H9 (cell line): ENCODE measurements at regions not wholly inside any gene's neighbourhood (a gene's known extent, or its start where the extent isn't known, plus 50 kb on each side); places are given as distances from the start of the nearest gene placed in this dataset.

Experiments
- DNase-seq: peaks from one replicate; pipeline ENCODE4 v3.0.0-alpha.2; 2017
- H2AFZ ChIP-seq: one replicate; pipeline ENCODE4 v1.6.1; 2013; ENCODE audit warnings: mild to moderate bottlenecking, low read length, control low read depth, moderate library complexity
- H2AK5ac ChIP-seq: 2 replicates; pipeline ENCODE4 v1.6.1; 2013; ENCODE audit warnings: low read length, control low read depth, mixed read lengths; ENCODE audit not compliant: insufficient read length
- H2BK120ac ChIP-seq: one replicate; pipeline ENCODE4 v1.6.1; 2013; ENCODE audit warnings: low read depth, mild to moderate bottlenecking, low read length, control low read depth, inconsistent platforms; ENCODE audit not compliant: poor library complexity, severe bottlenecking
- H2BK12ac ChIP-seq: 2 replicates; pipeline ENCODE4 v1.6.1; 2013; ENCODE audit warnings: low read length, control low read depth, mixed read lengths, low read depth; ENCODE audit not compliant: insufficient read length
- H2BK15ac ChIP-seq: 2 replicates; pipeline ENCODE4 v1.6.1; 2013; ENCODE audit warnings: low read depth, low read length, control low read depth
- H2BK20ac ChIP-seq: one replicate; pipeline ENCODE4 v1.6.1; 2013; ENCODE audit warnings: low read depth, mild to moderate bottlenecking, low read length, control low read depth, inconsistent platforms; ENCODE audit not compliant: poor library complexity, severe bottlenecking
- H2BK5ac ChIP-seq: 2 replicates; pipeline ENCODE4 v1.6.1; 2013; ENCODE audit warnings: low read length, control low read depth, mixed read lengths; ENCODE audit not compliant: insufficient read length
- H3K14ac ChIP-seq: 2 replicates; pipeline ENCODE4 v1.6.1; 2013; ENCODE audit warnings: low read length, control low read depth; ENCODE audit not compliant: insufficient read depth
- H3K18ac ChIP-seq: 2 replicates; pipeline ENCODE4 v1.6.1; 2013; ENCODE audit warnings: low read depth, mild to moderate bottlenecking, mixed read lengths, low read length, control low read depth; ENCODE audit not compliant: insufficient read length
- H3K23ac ChIP-seq: 2 replicates; pipeline ENCODE4 v1.6.1; 2013; ENCODE audit warnings: low read length, control low read depth, mixed read lengths, low read depth; ENCODE audit not compliant: insufficient read length
- H3K23me2 ChIP-seq: 2 replicates; pipeline ENCODE4 v1.6.1; 2013; ENCODE audit warnings: low read depth, mild to moderate bottlenecking, mixed read lengths, low read length, control low read depth; ENCODE audit not compliant: insufficient read length, poor library complexity, severe bottlenecking
- H3K27ac ChIP-seq: 2 replicates; pipeline ENCODE4 v1.5.1; 2013; ENCODE audit warnings: low read length, control low read depth, mixed read lengths, low read depth; ENCODE audit not compliant: insufficient read length
- H3K27me3 ChIP-seq: 2 replicates; pipeline ENCODE4 v1.6.1; 2013; ENCODE audit warnings: low read length, control low read depth, inconsistent platforms; ENCODE audit not compliant: insufficient read depth
- H3K4ac ChIP-seq: 2 replicates; pipeline ENCODE4 v1.6.1; 2013; ENCODE audit warnings: low read depth, mild to moderate bottlenecking, control low read depth, inconsistent platforms, low read length, moderate library complexity
- H3K4me1 ChIP-seq: 2 replicates; pipeline ENCODE4 v1.6.1; 2013; ENCODE audit warnings: low read length, control low read depth, inconsistent platforms; ENCODE audit not compliant: insufficient read depth
- H3K4me2 ChIP-seq: 2 replicates; pipeline ENCODE4 v1.6.1; 2013; ENCODE audit warnings: low read length, control low read depth, mixed read lengths; ENCODE audit not compliant: insufficient read length, insufficient read depth
- H3K56ac ChIP-seq: 2 replicates; pipeline ENCODE4 v1.6.1; 2013; ENCODE audit warnings: low read depth, mild to moderate bottlenecking, mixed read lengths, low read length, control low read depth; ENCODE audit not compliant: insufficient read length
- H3K79me1 ChIP-seq: 2 replicates; pipeline ENCODE4 v1.6.1; 2013; ENCODE audit warnings: low read depth, mild to moderate bottlenecking, moderate library complexity, low read length, control low read depth, inconsistent platforms; ENCODE audit not compliant: insufficient read depth, poor library complexity, severe bottlenecking
- H3K79me2 ChIP-seq: 2 replicates; pipeline ENCODE4 v1.6.1; 2013; ENCODE audit warnings: low read length, control low read depth, inconsistent platforms; ENCODE audit not compliant: insufficient read depth
- H3K9ac ChIP-seq: 2 replicates; pipeline ENCODE4 v1.6.1; 2013; ENCODE audit warnings: low read length, control low read depth, mixed read lengths; ENCODE audit not compliant: insufficient read length; ENCODE audit errors: extremely low read depth
- H3K9me3 ChIP-seq: one replicate; pipeline ENCODE4 v1.6.1; 2013; ENCODE audit warnings: low read depth, low read length, inconsistent platforms; ENCODE audit not compliant: control insufficient read depth
- H3T11ph ChIP-seq: one replicate; pipeline ENCODE4 v1.6.1; 2013; ENCODE audit warnings: mild to moderate bottlenecking, low read length, control low read depth, inconsistent platforms
- H4K20me1 ChIP-seq: one replicate; pipeline ENCODE4 v1.6.1; 2013; ENCODE audit not compliant: control insufficient read depth, insufficient read length, insufficient read depth
- H4K5ac ChIP-seq: 2 replicates; pipeline ENCODE4 v1.6.1; 2013; ENCODE audit warnings: low read depth, mild to moderate bottlenecking, mixed read lengths, low read length, control low read depth; ENCODE audit not compliant: insufficient read length
- H4K8ac ChIP-seq: replicated peaks from 2 replicates; pipeline ENCODE4 v1.6.1; 2013; ENCODE audit warnings: low read length, control low read depth, mixed read lengths, low read depth; ENCODE audit not compliant: insufficient read length
- H4K91ac ChIP-seq: 2 replicates; pipeline ENCODE4 v1.6.1; 2013; ENCODE audit warnings: low read depth, mild to moderate bottlenecking, moderate library complexity, mixed read lengths, low read length, control low read depth; ENCODE audit not compliant: insufficient read length
- H3K27ac Mint-ChIP-seq, 3 experiments: 2 replicates in 2 of 3; 3 replicates in 1 of 3; pipeline ENCODE4 v1.8.0; 2020 to 2021; ENCODE audit warnings: mixed read lengths in 3 of 3, mild to moderate bottlenecking in 1 of 3, moderate library complexity in 1 of 3
- H3K27me3 Mint-ChIP-seq: 2 replicates; pipeline ENCODE4 v1.8.0; 2021; ENCODE audit warnings: low read depth, mild to moderate bottlenecking, moderate library complexity, mixed read lengths
- H3K36me3 Mint-ChIP-seq, 3 experiments: 2 replicates in 2 of 3; 3 replicates in 1 of 3; pipeline ENCODE4 v1.8.0; 2020 to 2021; ENCODE audit warnings: low read depth in 3 of 3, mixed read lengths in 3 of 3; ENCODE audit not compliant: insufficient read depth in 1 of 3
- H3K4me1 Mint-ChIP-seq, 2 experiments: 2 replicates each; pipeline ENCODE4 v1.8.0; 2020; ENCODE audit warnings: mixed read lengths in 2 of 2
- H3K4me3 Mint-ChIP-seq, 2 experiments: 2 replicates in 1 of 2; 3 replicates in 1 of 2; pipeline ENCODE4 v1.8.0; 2020 to 2021; ENCODE audit warnings: mild to moderate bottlenecking in 2 of 2, mixed read lengths in 2 of 2, moderate library complexity in 1 of 2
- H3K9me3 Mint-ChIP-seq, 2 experiments: 2 replicates in 1 of 2; 3 replicates in 1 of 2; pipeline ENCODE4 v1.8.0; 2020; ENCODE audit warnings: mild to moderate bottlenecking in 2 of 2, mixed read lengths in 2 of 2, moderate library complexity in 1 of 2
- CTCF ChIP-seq: fragments of 200-600 bp; sonication (generic); conservative IDR thresholded peaks from 3 replicates; pipeline ENCODE4 v1.8.0; 2021; ENCODE audit warnings: antibody characterized with exemption, mild to moderate bottlenecking
- WGBS: extraction: QIAGEN DNeasy Blood & Tissue Kit; methylation state at CpG from one replicate; pipeline ENCODE4 v1.1.7; 2013; ENCODE audit warnings: missing lambda C conversion rate, low lambda C conversion rate, mixed read lengths; ENCODE audit not compliant: insufficient read length; ENCODE audit errors: extremely low coverage; 5-methylcytosine and 5-hydroxymethylcytosine counted together

- Histone ChIP-seq H2BK5ac (no peak overlapping the region), H3K23me2 (no peaks in the 10 kb centered on the region), H3K79me2 (no peaks in the 10 kb centered on the region), H3K79me1 (no peaks in the 10 kb centered on the region), H4K8ac (no peak overlapping the region), H2AFZ (no peak overlapping the region), H2AK5ac (no peak overlapping the region), H3K9me3 (peaks cover 81% of the 10 kb centered on the region), H3K9ac (no peak overlapping the region), H3K23ac (no peak overlapping the region), H4K5ac (no peak overlapping the region), H2BK12ac (no peak overlapping the region), H2BK120ac (no peak overlapping the region), H2BK15ac (no peak overlapping the region), H3K4me1 (no peaks in the 10 kb centered on the region), H3K18ac (no peak overlapping the region), H3T11ph (no peak overlapping the region), H3K4ac (no peak overlapping the region), H3K56ac (no peak overlapping the region), H3K27me3 (no peaks in the 10 kb centered on the region), H3K14ac (no peak overlapping the region), H3K4me2 (no peak overlapping the region), H4K20me1 (no peaks in the 10 kb centered on the region), H4K91ac (no peak overlapping the region), H2BK20ac (no peak overlapping the region), H3K27ac (no peak overlapping the region)
- DNase-seq = no peak
- whole genome bisulfite sequencing = no CpG with 5 or more reads among the region's 3 CpGs
- TF ChIP-seq CTCF = no peak
- H3K27me3 Mint-ChIP-seq = no peaks in the 10 kb centered on the region; the same call in 1 of the 2 replicates
- peaks cover 89 to 94% of the 10 kb centered on the region in 2 experiments for H3K9me3 Mint-ChIP-seq
- H3K4me1 Mint-ChIP-seq = no peaks in the 10 kb centered on the region
- peaks cover 0 to 28% (median 5%) of the 10 kb centered on the region in 3 experiments; a peak in 5 of 7 replicates for H3K36me3 Mint-ChIP-seq
- H3K4me3 Mint-ChIP-seq = no peak overlapping the region; a peak in 1 of 5 replicates
- no peak overlapping the region for H3K27ac Mint-ChIP-seq
These were observed 86.1 kb upstream of the TUBA3C start for GRCh38 chr13:19267746-19268145.
